ENCODE measurements at regions not wholly inside any gene's neighbourhood (a gene's known extent, or its start where the extent isn't known, plus 50 kb on each side); places are given as distances from the start of the nearest gene placed in this dataset.

- WGBS = 88% methylated on average over 3 of the region's 3 CpGs
- no peak for DNase-seq (ENCODE audit: extremely low spot score)
These were observed 402.4 kb upstream of the CDH11 start for GRCh38 chr16:65524231-65524630.

GRCh38 chr16:65523283-65523944, 401.6 kb upstream of the CDH11 start:
- Histone ChIP-seq H3K36me3 (no peaks in the 10 kb centered on the region), H3K4me3 (no peak overlapping the region), H3K27me3 (no peaks in the 10 kb centered on the region), H3K4me1 (no peaks in the 10 kb centered on the region), H3K9me3 (peaks cover 0 to 8% (median 2%) of the 10 kb centered on the region in 4 donors), H3K27ac (replicated peaks in 1 of 4) (no peak overlapping the region)
- intact Hi-C loops (cut with DNase I) = no loop called here
- TF ChIP-seq POLR2A (IDR thresholded peaks at IDR 0.05; ENCODE audit: low read depth) (no peak), EP300 (IDR thresholded peaks at IDR 0.05) (no peak), POLR2AphosphoS5 (IDR thresholded peaks at IDR 0.05) (no peak)
- TF ChIP-seq, protein P1, sequence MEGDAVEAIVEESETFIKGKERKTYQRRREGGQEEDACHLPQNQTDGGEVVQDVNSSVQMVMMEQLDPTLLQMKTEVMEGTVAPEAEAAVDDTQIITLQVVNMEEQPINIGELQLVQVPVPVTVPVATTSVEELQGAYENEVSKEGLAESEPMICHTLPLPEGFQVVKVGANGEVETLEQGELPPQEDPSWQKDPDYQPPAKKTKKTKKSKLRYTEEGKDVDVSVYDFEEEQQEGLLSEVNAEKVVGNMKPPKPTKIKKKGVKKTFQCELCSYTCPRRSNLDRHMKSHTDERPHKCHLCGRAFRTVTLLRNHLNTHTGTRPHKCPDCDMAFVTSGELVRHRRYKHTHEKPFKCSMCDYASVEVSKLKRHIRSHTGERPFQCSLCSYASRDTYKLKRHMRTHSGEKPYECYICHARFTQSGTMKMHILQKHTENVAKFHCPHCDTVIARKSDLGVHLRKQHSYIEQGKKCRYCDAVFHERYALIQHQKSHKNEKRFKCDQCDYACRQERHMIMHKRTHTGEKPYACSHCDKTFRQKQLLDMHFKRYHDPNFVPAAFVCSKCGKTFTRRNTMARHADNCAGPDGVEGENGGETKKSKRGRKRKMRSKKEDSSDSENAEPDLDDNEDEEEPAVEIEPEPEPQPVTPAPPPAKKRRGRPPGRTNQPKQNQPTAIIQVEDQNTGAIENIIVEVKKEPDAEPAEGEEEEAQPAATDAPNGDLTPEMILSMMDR (IDR thresholded peaks at IDR 0.05) = no peak
- WGBS = 92% methylated on average over 5 of the region's 5 CpGs
- DNase-seq (ENCODE audit: extremely low spot score) = no peak

More at GRCh38 chr16:65524231-65524630, 402.4 kb upstream of the CDH11 start:
- H3K27me3 ChIP-seq = no peaks in the 10 kb centered on the region
- TF ChIP-seq, protein P1 (IDR thresholded peaks at IDR 0.05) = no peak
- TF ChIP-seq POLR2A (IDR thresholded peaks at IDR 0.05; ENCODE audit: low read depth) (no peak), EP300 (IDR thresholded peaks at IDR 0.05) (no peak), POLR2AphosphoS5 (IDR thresholded peaks at IDR 0.05) (no peak)
- intact Hi-C loops (cut with DNase I) = no loop called here
- H3K4me3 ChIP-seq = no peak overlapping the region
- H3K36me3 ChIP-seq = no peaks in the 10 kb centered on the region
- no peaks in the 10 kb centered on the region for H3K4me1 ChIP-seq
- no peak overlapping the region for H3K27ac ChIP-seq (replicated peaks in 1 of 4)
- peaks cover 0 to 8% (median 2%) of the 10 kb centered on the region in 4 donors for H3K9me3 ChIP-seq

GRCh38 chr16:65522412-65522811, 400.5 kb upstream of the CDH11 start:
- Histone ChIP-seq H3K4me1 (no peaks in the 10 kb centered on the region), H3K4me3 (no peak overlapping the region), H3K27ac (replicated peaks in 1 of 4) (no peak overlapping the region), H3K9me3 (peaks cover 0 to 6% (median 2%) of the 10 kb centered on the region in 4 donors), H3K36me3 (no peaks in the 10 kb centered on the region), H3K27me3 (no peaks in the 10 kb centered on the region)
- intact Hi-C loops (cut with DNase I) = no loop called here
- 94% methylated on average over 7 of the region's 7 CpGs for WGBS
- DNase-seq (ENCODE audit: extremely low spot score) = no peak
- TF ChIP-seq POLR2A (IDR thresholded peaks at IDR 0.05; ENCODE audit: low read depth) = no peak
- no peak for TF ChIP-seq EP300 (IDR thresholded peaks at IDR 0.05)
- TF ChIP-seq, protein P1 (IDR thresholded peaks at IDR 0.05) = no peak
- TF ChIP-seq POLR2AphosphoS5 (IDR thresholded peaks at IDR 0.05) = no peak

GRCh38 chr16:65521633-65522328, 399.9 kb upstream of the CDH11 start:
- Histone ChIP-seq H3K4me1 (no peaks in the 10 kb centered on the region), H3K9me3 (no peaks in the 10 kb centered on the region), H3K4me3 (no peak overlapping the region), H3K27ac (replicated peaks in 1 of 4) (no peak overlapping the region), H3K36me3 (no peaks in the 10 kb centered on the region), H3K27me3 (no peaks in the 10 kb centered on the region)
- no peak for DNase-seq (ENCODE audit: extremely low spot score)
- intact Hi-C loops (cut with DNase I) = no loop called here
- 47% methylated on average over 10 of the region's 10 CpGs for WGBS
- TF ChIP-seq EP300 (IDR thresholded peaks at IDR 0.05) (no peak), POLR2AphosphoS5 (IDR thresholded peaks at IDR 0.05) (no peak), POLR2A (IDR thresholded peaks at IDR 0.05; ENCODE audit: low read depth) (no peak)
- TF ChIP-seq, protein P1 (IDR thresholded peaks at IDR 0.05) = no peak
